Spleen (tissue), 11 donors: ENCODE measurements at regions not wholly inside any gene's neighbourhood (a gene's known extent, or its start where the extent isn't known, plus 50 kb on each side); places are given as distances from the start of the nearest gene placed in this dataset.

Experiments
- DNase-seq: peaks from one replicate; pipeline ENCODE4 v3.0.0-alpha.2; 2020
- H3K27ac ChIP-seq, 8 donors: fragments of 200-600 bp; sonication (generic) in 7 of 8; 1 replicate in 4 of 8; 2 replicates in 4 of 8; pipeline versions ENCODE4 v1.5.0 to v1.8.0; 2016 to 2021; ENCODE audit warnings: inconsistent platforms in 4 of 8, mild to moderate bottlenecking in 4 of 8, moderate library complexity in 1 of 8
- H3K27me3 ChIP-seq, 7 donors: fragments of 200-600 bp; sonication (generic) in 6 of 7; replicated peaks in 1 of 7; 1 replicate in 4 of 7; 2 replicates in 3 of 7; pipeline versions ENCODE4 v1.5.0 to v1.8.0; 2016 to 2021; ENCODE audit warnings: inconsistent platforms in 3 of 7, mild to moderate bottlenecking in 1 of 7
- H3K36me3 ChIP-seq, 6 donors: fragments of 200-600 bp; sonication (generic) in 5 of 6; 1 replicate in 4 of 6; 2 replicates in 2 of 6; pipeline versions ENCODE4 v1.5.0 to v1.8.0; 2016 to 2021; ENCODE audit warnings: inconsistent platforms in 2 of 6
- H3K4me1 ChIP-seq, 6 donors: fragments of 200-600 bp; sonication (generic) in 5 of 6; 1 replicate in 3 of 6; 2 replicates in 3 of 6; pipeline versions ENCODE4 v1.5.0 to v1.8.0; 2016 to 2021; ENCODE audit warnings: inconsistent platforms in 3 of 6
- H3K4me3 ChIP-seq, 8 donors: fragments of 200-600 bp; sonication (generic) in 7 of 8; 1 replicate in 4 of 8; 2 replicates in 4 of 8; pipeline versions ENCODE4 v1.5.0 to v1.8.0; 2016 to 2021; ENCODE audit warnings: inconsistent platforms in 4 of 8, mild to moderate bottlenecking in 4 of 8, moderate library complexity in 2 of 8
- H3K9me3 ChIP-seq, 8 donors: fragments of 200-600 bp; sonication (generic) in 7 of 8; 1 replicate in 4 of 8; 2 replicates in 4 of 8; pipeline versions ENCODE4 v1.5.0 to v1.8.0; 2016 to 2021; ENCODE audit warnings: inconsistent platforms in 4 of 8
- CTCF ChIP-seq, 11 experiments: fragments of 200-600 bp in 7 of 11; fragments of 450-650 bp in 4 of 11; sonication (generic) in 4 of 11; IDR thresholded peaks in 8 of 11; conservative IDR thresholded peaks in 3 of 11; 1 replicate in 7 of 11; 2 replicates in 4 of 11; pipeline versions ENCODE4 v1.4.0 to v1.8.0; 2016 to 2021; ENCODE audit warnings: antibody characterized with exemption in 11 of 11, inconsistent platforms in 4 of 11, mild to moderate bottlenecking in 1 of 11
- POLR2A ChIP-seq, 3 donors: fragments of 450-650 bp; IDR thresholded peaks; one replicate each; pipeline ENCODE4 v1.5.1; 2017; ENCODE audit warnings: antibody characterized with exemption in 3 of 3, mild to moderate bottlenecking in 1 of 3
- POLR2AphosphoS5 ChIP-seq, 3 donors: sonication (generic); formaldehyde crosslinking; IDR thresholded peaks; one replicate each; pipeline ENCODE4 v1.5.1; 2017; ENCODE audit warnings: antibody characterized with exemption in 3 of 3
- WGBS, 5 donors: extraction: QIAGEN DNeasy Blood & Tissue Kit in 3 of 5; methylation state at CpG; one replicate each; pipeline versions ENCODE4 v1.1.5 to v1.1.7; 2013 to 2018; 5-methylcytosine and 5-hydroxymethylcytosine counted together
- intact Hi-C: fragments of 100-400 bp; cut with DNase I; formaldehyde crosslinking; loops from one replicate; pipeline ENCODE4 v1.15.0; 2023; ENCODE audit warnings: low total_unique reads
- donor health status: healthy with polysubstance abuse.
- donor health status: DM: no; HTN: no; CAD: no; lungs with moderate emphysema.
- donor health status: DM: no; HTN: no; CAD: no.
- donor health status: Bipolar disorder and iron deficiency.
- donor health status: healthy.
- donor health status: DM: no; HTN: no; CAD: no.
- donor health status: DM: yes; HTN: yes; CAD: no.

GRCh38 chr10:123603130-123603529 lies 63.0 kb upstream of the GPR26 start:
- DNase-seq: no peak
- Histone ChIP-seq H3K27me3 (peaks cover 0 to 60% (median 0%) of the 10 kb centered on the region in 7 donors), H3K9me3 (peaks cover 0 to 21% (median 10%) of the 10 kb centered on the region in 8 donors), H3K27ac (no peak overlapping the region), H3K4me1 (no peaks in the 10 kb centered on the region), H3K4me3 (no peak overlapping the region), H3K36me3 (no peaks in the 10 kb centered on the region)
- intact Hi-C loops: no loop called here
- 51 to 65% (median 57%) methylated on average over 4 of the region's 4 CpGs for WGBS, 5 donors
- TF ChIP-seq CTCF (IDR thresholded peaks at IDR 0.05 in 8 of 11, conservative IDR thresholded peaks at IDR 0.05 in 3 of 11) (no peak), POLR2AphosphoS5 (IDR thresholded peaks at IDR 0.05) (no peak), POLR2A (IDR thresholded peaks at IDR 0.05) (no peak)

GRCh38 chr10:123604506-123604905 lies 61.6 kb upstream of the GPR26 start:
- TF ChIP-seq POLR2AphosphoS5 (IDR thresholded peaks at IDR 0.05) (no peak), POLR2A (IDR thresholded peaks at IDR 0.05) (no peak), CTCF (IDR thresholded peaks at IDR 0.05 in 8 of 11, conservative IDR thresholded peaks at IDR 0.05 in 3 of 11) (no peak)
- H3K27me3 ChIP-seq: peaks cover 0 to 69% (median 0%) of the 10 kb centered on the region in 7 donors
- WGBS, 5 donors: 68 to 87% (median 74%) methylated on average over 6 of the region's 6 CpGs
- no peak for DNase-seq
- no peak overlapping the region for H3K27ac ChIP-seq
- H3K9me3 ChIP-seq: peaks cover 0 to 21% (median 10%) of the 10 kb centered on the region in 8 donors
- H3K4me1 ChIP-seq: no peaks in the 10 kb centered on the region
- no peaks in the 10 kb centered on the region for H3K36me3 ChIP-seq
- no peak overlapping the region for H3K4me3 ChIP-seq
- intact Hi-C loops: no loop called here

- TF ChIP-seq CTCF (IDR thresholded peaks at IDR 0.05 in 8 of 11, conservative IDR thresholded peaks at IDR 0.05 in 3 of 11) (no peak), POLR2A (IDR thresholded peaks at IDR 0.05) (no peak), POLR2AphosphoS5 (IDR thresholded peaks at IDR 0.05) (no peak)
- intact Hi-C loops: no loop called here
- Histone ChIP-seq H3K9me3 (peaks cover 0 to 16% (median 9%) of the 10 kb centered on the region in 8 donors), H3K36me3 (no peaks in the 10 kb centered on the region), H3K4me1 (no peaks in the 10 kb centered on the region), H3K4me3 (no peak overlapping the region), H3K27ac (no peak overlapping the region), H3K27me3 (peaks cover 0 to 68% (median 0%) of the 10 kb centered on the region in 7 donors)
- no peak for DNase-seq
- 74 to 85% (median 82%) methylated on average over 9 of the region's 9 CpGs for WGBS, 5 donors
These were observed 60.1 kb upstream of the GPR26 start for GRCh38 chr10:123606006-123606405.

- H3K27me3 ChIP-seq: peaks cover 0 to 74% (median 0%) of the 10 kb centered on the region in 7 donors
- H3K4me3 ChIP-seq: no peak overlapping the region
- H3K9me3 ChIP-seq: peaks cover 0 to 7% (median 0%) of the 10 kb centered on the region in 8 donors
- H3K4me1 ChIP-seq: no peaks in the 10 kb centered on the region
- intact Hi-C loops: no loop called here
- no peaks in the 10 kb centered on the region for H3K36me3 ChIP-seq
- no peak overlapping the region for H3K27ac ChIP-seq
- WGBS, 5 donors: 22 to 34% (median 26%) methylated on average over 3 of the region's 3 CpGs
- no peak for DNase-seq
- no peak for TF ChIP-seq POLR2AphosphoS5 (IDR thresholded peaks at IDR 0.05)
- TF ChIP-seq CTCF (IDR thresholded peaks at IDR 0.05 in 8 of 11, conservative IDR thresholded peaks at IDR 0.05 in 3 of 11): no peak
- no peak for TF ChIP-seq POLR2A (IDR thresholded peaks at IDR 0.05)
These were observed 59.2 kb upstream of the GPR26 start for GRCh38 chr10:123606955-123607354.
